ENCODE measurements at regions not wholly inside any gene's neighbourhood (a gene's known extent, or its start where the extent isn't known, plus 50 kb on each side); places are given as distances from the start of the nearest gene placed in this dataset.
A peak's percentile ranks its signal among the peaks of the same experiment; 100 is the strongest.
"Not testable (repeated sequence)": the region's sequence is repeated elsewhere in the genome, so short reads cannot be mapped to it uniquely, and the experiment has no call there.

GRCh38 chr3:34668915-34669314 is 870.5 kb downstream of the PDCD6IP start:
- Mint-ChIP-seq H3K4me3 (ENCODE audit: low read depth) (no peak overlapping the region), H3K27me3 (no peaks in the 10 kb centered on the region), H3K4me1 (ENCODE audit: low read depth) (no peaks in the 10 kb centered on the region), H3K36me3 (ENCODE audit: insufficient read depth) (no peaks in the 10 kb centered on the region), H3K9me3 (ENCODE audit: low read depth) (no peaks in the 10 kb centered on the region), H3K27ac (no peak overlapping the region)
- DNase-seq (ENCODE audit: low spot score, unreplicated experiment) = no peak
- TF ChIP-seq CTCF (IDR thresholded peaks at IDR 0.05; ENCODE audit: unreplicated experiment) = no peak

GRCh38 chr3:34669490-34669889 is 871.1 kb downstream of the PDCD6IP start:
- no peak for TF ChIP-seq CTCF (IDR thresholded peaks at IDR 0.05; ENCODE audit: unreplicated experiment)
- Mint-ChIP-seq H3K27ac (no peak overlapping the region), H3K27me3 (no peaks in the 10 kb centered on the region), H3K4me3 (ENCODE audit: low read depth) (no peak overlapping the region), H3K9me3 (ENCODE audit: low read depth) (no peaks in the 10 kb centered on the region), H3K4me1 (ENCODE audit: low read depth) (no peaks in the 10 kb centered on the region), H3K36me3 (ENCODE audit: insufficient read depth) (no peaks in the 10 kb centered on the region)
- DNase-seq (ENCODE audit: low spot score, unreplicated experiment) = no peak

- H3K9me3 Mint-ChIP-seq (ENCODE audit: low read depth) = peaks cover 17% of the 10 kb centered on the region
- H3K4me1 Mint-ChIP-seq (ENCODE audit: low read depth) = no peaks in the 10 kb centered on the region
- DNase-seq (ENCODE audit: low spot score, unreplicated experiment) = no peak
- no peak for TF ChIP-seq CTCF (IDR thresholded peaks at IDR 0.05; ENCODE audit: unreplicated experiment)
- H3K27ac Mint-ChIP-seq = no peak overlapping the region
- H3K36me3 Mint-ChIP-seq (ENCODE audit: insufficient read depth) = peaks cover 5% of the 10 kb centered on the region
- no peak overlapping the region for H3K4me3 Mint-ChIP-seq (ENCODE audit: low read depth)
- H3K27me3 Mint-ChIP-seq = no peaks in the 10 kb centered on the region
Measured at GRCh38 chr3:34675383-34676120, 877.1 kb downstream of the PDCD6IP start.

- TF ChIP-seq CTCF (IDR thresholded peaks at IDR 0.05; ENCODE audit: unreplicated experiment) = no peak
- H3K27me3 Mint-ChIP-seq = no peaks in the 10 kb centered on the region
- no peak for DNase-seq (ENCODE audit: low spot score, unreplicated experiment)
- peaks cover 5% of the 10 kb centered on the region for H3K36me3 Mint-ChIP-seq (ENCODE audit: insufficient read depth)
- peaks cover 24% of the 10 kb centered on the region for H3K9me3 Mint-ChIP-seq (ENCODE audit: low read depth)
- peak overlapping the region; percentile 49 for H3K27ac Mint-ChIP-seq
- H3K4me3 Mint-ChIP-seq (ENCODE audit: low read depth) = no peak overlapping the region
- H3K4me1 Mint-ChIP-seq (ENCODE audit: low read depth) = no peaks in the 10 kb centered on the region
Measured at GRCh38 chr3:34676436-34676835, 878.0 kb downstream of the PDCD6IP start.

GRCh38 chr3:34678575-34678974 is 880.1 kb downstream of the PDCD6IP start:
- no peak for DNase-seq (ENCODE audit: low spot score, unreplicated experiment)
- TF ChIP-seq CTCF (IDR thresholded peaks at IDR 0.05; ENCODE audit: unreplicated experiment) = no peak
- H3K27ac Mint-ChIP-seq = no peak overlapping the region
- no peaks in the 10 kb centered on the region for H3K27me3 Mint-ChIP-seq
- H3K4me3 Mint-ChIP-seq (ENCODE audit: low read depth) = no peak overlapping the region
- no peaks in the 10 kb centered on the region for H3K4me1 Mint-ChIP-seq (ENCODE audit: low read depth)
- H3K9me3 Mint-ChIP-seq (ENCODE audit: low read depth) = peaks cover 26% of the 10 kb centered on the region
- H3K36me3 Mint-ChIP-seq (ENCODE audit: insufficient read depth) = peaks cover 5% of the 10 kb centered on the region

GRCh38 chr3:34679055-34679454 is 880.6 kb downstream of the PDCD6IP start:
- H3K27me3 Mint-ChIP-seq; H3K4me3 Mint-ChIP-seq (ENCODE audit: low read depth); DNase-seq (ENCODE audit: low spot score, unreplicated experiment); H3K36me3 Mint-ChIP-seq (ENCODE audit: insufficient read depth); H3K4me1 Mint-ChIP-seq (ENCODE audit: low read depth); H3K27ac Mint-ChIP-seq: not testable (repeated sequence)
- H3K9me3 Mint-ChIP-seq (ENCODE audit: low read depth) = peaks cover 26% of the 10 kb centered on the region
